ENCODE measurements at regions not wholly inside any gene's neighbourhood (a gene's known extent, or its start where the extent isn't known, plus 50 kb on each side); places are given as distances from the start of the nearest gene placed in this dataset.

GRCh38 chr3:135448520-135448919 lies 517.0 kb upstream of the PPP2R3A start:
- Histone ChIP-seq H3K36me3 (ENCODE audit: low read depth) (no peaks in the 10 kb centered on the region), H3K9me3 (no peaks in the 10 kb centered on the region), H3K4me1 (ENCODE audit: low read depth) (no peaks in the 10 kb centered on the region), H3K4me3 (no peak overlapping the region)
- intact Hi-C loops (cut with DNase I, micrococcal nuclease), result no loop called here
- no peak for DNase-seq
- ATAC-seq, result no peak
- TF ChIP-seq CTCF (IDR thresholded peaks at IDR 0.05), result no peak

GRCh38 chr3:135449046-135449445 lies 516.5 kb upstream of the PPP2R3A start:
- no peaks in the 10 kb centered on the region for H3K9me3 ChIP-seq
- no peaks in the 10 kb centered on the region for H3K36me3 ChIP-seq (ENCODE audit: low read depth)
- H3K4me3 ChIP-seq, result no peak overlapping the region
- H3K4me1 ChIP-seq (ENCODE audit: low read depth), result no peaks in the 10 kb centered on the region
- DNase-seq (no peak), ATAC-seq (no peak)
- intact Hi-C loops (cut with DNase I, micrococcal nuclease), result no loop called here
- no peak for TF ChIP-seq CTCF (IDR thresholded peaks at IDR 0.05)

DNA sequence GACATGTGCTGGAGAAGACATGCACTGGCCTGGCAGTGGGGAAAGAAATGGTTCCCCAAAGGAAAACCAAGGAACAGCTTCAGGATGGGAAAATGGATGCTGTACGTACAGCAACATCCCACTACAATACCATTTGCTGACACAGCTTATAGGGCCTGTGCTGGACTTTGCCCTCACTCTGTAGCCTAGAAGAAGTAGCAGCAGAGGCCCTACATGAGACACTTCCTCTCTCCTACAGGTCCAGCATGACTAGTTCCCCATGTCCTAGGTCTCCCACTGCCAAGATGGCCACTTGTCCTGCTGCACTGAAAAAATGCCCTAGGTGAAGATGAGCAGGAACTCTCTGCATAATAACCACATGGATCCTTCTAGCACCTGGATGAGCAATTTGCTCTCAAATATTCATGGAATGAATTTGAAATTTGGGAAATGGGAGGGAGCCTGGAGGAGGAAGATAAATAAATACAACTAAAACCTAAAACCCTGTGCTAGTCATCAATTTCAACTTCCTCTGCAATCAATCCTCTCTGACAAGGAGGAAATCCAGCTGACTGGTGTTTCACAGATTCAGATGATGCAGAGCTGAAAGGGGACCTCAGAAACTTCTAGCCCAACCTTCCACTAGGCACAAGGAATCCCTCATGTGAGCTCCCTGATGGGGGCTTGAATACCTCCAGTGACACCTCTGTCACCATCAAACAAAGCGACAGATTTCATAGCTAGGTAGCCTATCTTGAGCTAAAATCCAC lies 514.3 kb upstream of the PPP2R3A start:
- no peak for TF ChIP-seq CTCF (IDR thresholded peaks at IDR 0.05)
- Histone ChIP-seq H3K36me3 (ENCODE audit: low read depth) (no peaks in the 10 kb centered on the region), H3K4me3 (no peak overlapping the region), H3K9me3 (no peaks in the 10 kb centered on the region), H3K4me1 (ENCODE audit: low read depth) (no peaks in the 10 kb centered on the region)
- DNase-seq (no peak), ATAC-seq (no peak)
- intact Hi-C loops (cut with DNase I, micrococcal nuclease), result no loop called here

DNA sequence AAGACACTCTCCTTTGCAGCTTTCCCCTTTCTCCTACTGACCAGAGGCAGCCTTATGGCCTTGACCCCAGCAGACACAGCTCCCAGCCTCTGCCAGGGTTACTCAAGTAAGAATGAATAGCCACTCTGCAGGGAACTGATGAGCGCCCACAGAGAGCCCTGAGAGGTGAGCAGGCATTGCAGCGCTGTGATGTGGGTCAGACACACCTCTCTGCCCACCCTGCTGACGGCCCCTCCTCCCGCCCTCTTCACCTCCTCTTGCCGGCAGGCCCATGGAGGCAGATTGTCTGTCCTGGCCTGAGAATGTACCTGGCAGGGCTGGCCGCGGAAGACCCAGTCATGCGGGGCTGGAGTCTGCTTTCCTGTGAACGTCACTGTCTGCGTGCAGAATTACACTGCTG lies 512.6 kb upstream of the PPP2R3A start:
- no peak for ATAC-seq

DNA sequence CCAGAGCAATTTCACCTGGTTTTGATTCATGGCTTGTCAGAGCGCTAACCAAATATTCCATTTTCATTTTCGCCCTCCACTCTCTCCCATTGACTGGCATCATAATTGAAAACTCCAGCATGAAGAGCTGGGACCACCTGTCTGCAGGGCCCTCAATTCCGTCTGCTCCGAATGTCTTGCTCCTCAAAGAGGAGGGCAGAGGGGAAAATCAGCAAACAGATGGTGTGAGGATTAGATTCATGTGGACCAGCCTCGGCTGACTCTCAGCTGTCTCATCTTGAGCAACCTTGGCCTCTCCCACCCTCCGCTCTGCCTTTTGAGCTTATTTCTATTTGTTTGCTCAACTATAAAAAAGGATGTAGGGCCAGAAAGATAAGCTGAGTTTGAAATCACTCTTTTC lies 512.2 kb upstream of the PPP2R3A start:
- Histone ChIP-seq H3K4me3 (no peak overlapping the region), H3K4me1 (ENCODE audit: low read depth) (no peaks in the 10 kb centered on the region), H3K36me3 (ENCODE audit: low read depth) (no peaks in the 10 kb centered on the region), H3K9me3 (no peaks in the 10 kb centered on the region)
- TF ChIP-seq CTCF (IDR thresholded peaks at IDR 0.05), result no peak
- DNase-seq (no peak), ATAC-seq (no peak)
- intact Hi-C loops (cut with DNase I, micrococcal nuclease), result no loop called here

More for the DNA sequence above, 512.6 kb upstream of the PPP2R3A start:
- Histone ChIP-seq H3K4me3 (no peak overlapping the region), H3K9me3 (no peaks in the 10 kb centered on the region), H3K36me3 (ENCODE audit: low read depth) (no peaks in the 10 kb centered on the region), H3K4me1 (ENCODE audit: low read depth) (no peaks in the 10 kb centered on the region)
- no peak for DNase-seq
- intact Hi-C loops (cut with DNase I, micrococcal nuclease), result no loop called here
- no peak for TF ChIP-seq CTCF (IDR thresholded peaks at IDR 0.05)

- TF ChIP-seq CTCF (IDR thresholded peaks at IDR 0.05), result no peak
- H3K4me3 ChIP-seq, result no peak overlapping the region
- H3K9me3 ChIP-seq, result no peaks in the 10 kb centered on the region
- DNase-seq, result no peak
- ATAC-seq, result no peak
- intact Hi-C loops (cut with DNase I, micrococcal nuclease), result no loop called here
- no peaks in the 10 kb centered on the region for H3K4me1 ChIP-seq (ENCODE audit: low read depth)
- H3K36me3 ChIP-seq (ENCODE audit: low read depth), result no peaks in the 10 kb centered on the region
Observed at GRCh38 chr3:135454890-135455289, 510.6 kb upstream of the PPP2R3A start.

Measured in mucosa of descending colon (tissue), 3 donors.